GM23338 (cell line): ENCODE measurements at regions not wholly inside any gene's neighbourhood (a gene's known extent, or its start where the extent isn't known, plus 50 kb on each side); places are given as distances from the start of the nearest gene placed in this dataset.

Source experiments
- ATAC-seq: fragments of 200-7000 bp; cut with Tn5 transposase; 3 replicates; pipeline ENCODE4 v1.9.1; 2020
- DNase-seq: peaks from one replicate; pipeline ENCODE4 v3.0.0-alpha.2; 2015; ENCODE audit warnings: low spot score
- H2AFZ ChIP-seq: fragments of 200-600 bp; sonication (generic); 2 replicates; pipeline ENCODE4 v1.8.0; 2016; ENCODE audit warnings: antibody characterized with exemption, mild to moderate bottlenecking, moderate library complexity
- H3F3A ChIP-seq: fragments of 200-600 bp; sonication (generic); replicated peaks from 2 replicates; pipeline ENCODE4 v1.8.0; 2017; ENCODE audit warnings: antibody characterized with exemption, mixed run types, low read depth
- H3K27ac ChIP-seq: fragments of 200-600 bp; sonication (generic); 2 replicates; pipeline ENCODE4 v1.6.1; 2016; ENCODE audit warnings: low read depth
- H3K27me3 ChIP-seq: fragments of 200-600 bp; sonication (generic); 2 replicates; pipeline ENCODE4 v1.8.0; 2016; ENCODE audit warnings: mild to moderate bottlenecking, mixed run types, moderate library complexity; ENCODE audit not compliant: insufficient read depth
- H3K36me3 ChIP-seq: fragments of 200-600 bp; sonication (generic); 2 replicates; pipeline ENCODE4 v1.8.0; 2016; ENCODE audit warnings: mild to moderate bottlenecking; ENCODE audit not compliant: insufficient read depth
- H3K4me1 ChIP-seq: fragments of 200-600 bp; sonication (generic); 2 replicates; pipeline ENCODE4 v1.8.0; 2016; ENCODE audit warnings: mild to moderate bottlenecking, moderate library complexity; ENCODE audit not compliant: insufficient read depth
- H3K4me2 ChIP-seq: fragments of 200-600 bp; sonication (generic); 2 replicates; pipeline ENCODE4 v1.7.1; 2017; ENCODE audit warnings: mixed run types
- H3K4me3 ChIP-seq: fragments of 200-600 bp; sonication (generic); 2 replicates; pipeline ENCODE4 v1.6.1; 2016; ENCODE audit warnings: mixed run types
- H3K79me2 ChIP-seq: fragments of 200-600 bp; sonication (generic); replicated peaks from 2 replicates; pipeline ENCODE4 v1.8.0; 2017; ENCODE audit warnings: mild to moderate bottlenecking; ENCODE audit not compliant: insufficient read depth
- H3K9me2 ChIP-seq: fragments of 200-600 bp; sonication (generic); 2 replicates; pipeline ENCODE4 v1.8.0; 2017; ENCODE audit not compliant: insufficient read depth
- H4K20me1 ChIP-seq: fragments of 200-600 bp; sonication (generic); replicated peaks from 2 replicates; pipeline ENCODE4 v1.8.0; 2017; ENCODE audit warnings: mild to moderate bottlenecking; ENCODE audit not compliant: insufficient read depth
- H3K27ac Mint-ChIP-seq: 2 replicates; pipeline ENCODE4 v1.8.0; 2020; ENCODE audit warnings: inconsistent platforms, mild to moderate bottlenecking, moderate library complexity, mixed read lengths
- H3K27me3 Mint-ChIP-seq: 3 replicates; pipeline ENCODE4 v1.8.0; 2022; ENCODE audit warnings: low read depth, mild to moderate bottlenecking, moderate library complexity, mixed read lengths, inconsistent platforms; ENCODE audit not compliant: insufficient read depth, poor library complexity
- H3K36me3 Mint-ChIP-seq: 3 replicates; pipeline ENCODE4 v1.8.0; 2021; ENCODE audit warnings: low read depth, mild to moderate bottlenecking, inconsistent platforms, moderate library complexity, mixed read lengths
- H3K4me1 Mint-ChIP-seq: 3 replicates; pipeline ENCODE4 v1.8.0; 2020; ENCODE audit warnings: mild to moderate bottlenecking, inconsistent platforms, mixed read lengths
- H3K4me3 Mint-ChIP-seq: 3 replicates; pipeline ENCODE4 v1.8.0; 2021; ENCODE audit warnings: moderate library complexity, mild to moderate bottlenecking, inconsistent platforms, mixed read lengths
- H3K9me3 Mint-ChIP-seq: 3 replicates; pipeline ENCODE4 v1.8.0; 2020; ENCODE audit warnings: moderate library complexity, mild to moderate bottlenecking, inconsistent platforms, mixed read lengths
- CREB1 ChIP-seq: fragments of 250-450 bp; sonication (Bioruptor Pico); IDR thresholded peaks from 2 replicates; pipeline ENCODE4 v1.5.0; 2020; ENCODE audit warnings: low read depth, mild to moderate bottlenecking, moderate library complexity
- CTCF ChIP-seq, 2 experiments: fragments of 200-600 bp in 1 of 2; sonication (generic) in 1 of 2; conservative IDR thresholded peaks; 2 replicates each; pipeline versions ENCODE4 v1.5.1 to v1.6.1; 2016 to 2017; ENCODE audit warnings: antibody characterized with exemption in 2 of 2, low read depth in 2 of 2, mild to moderate bottlenecking in 2 of 2, moderate library complexity in 1 of 2
- ETS1 ChIP-seq: IDR thresholded peaks from 2 replicates; pipeline ENCODE4 v1.6.1; 2016; ENCODE audit warnings: antibody characterized with exemption
- EZH2 ChIP-seq: fragments of 200-600 bp; sonication (generic); IDR thresholded peaks from one replicate; pipeline ENCODE4 v1.8.0; 2017; ENCODE audit warnings: antibody characterized with exemption, mild to moderate bottlenecking, low read depth; ENCODE audit not compliant: unreplicated experiment
- EZH2phosphoT487 ChIP-seq: fragments of 200-600 bp; sonication (generic); IDR thresholded peaks from one replicate; pipeline ENCODE4 v1.8.1; 2018; ENCODE audit warnings: antibody characterized with exemption; ENCODE audit not compliant: unreplicated experiment
- JUNB ChIP-seq: IDR thresholded peaks from one replicate; pipeline ENCODE4 v1.6.1; 2016; ENCODE audit warnings: antibody characterized with exemption; ENCODE audit not compliant: unreplicated experiment
- NANOG ChIP-seq: IDR thresholded peaks from 2 replicates; pipeline ENCODE4 v1.6.1; 2016; ENCODE audit warnings: antibody characterized with exemption, borderline replicate concordance
- POLR2AphosphoS5 ChIP-seq: IDR thresholded peaks from 2 replicates; pipeline ENCODE4 v1.6.1; 2016; ENCODE audit warnings: antibody characterized with exemption, low read depth
- REST ChIP-seq: IDR thresholded peaks from one replicate; pipeline ENCODE4 v1.6.1; 2018; ENCODE audit warnings: antibody characterized with exemption; ENCODE audit not compliant: unreplicated experiment
- STAT1 ChIP-seq: IDR thresholded peaks from one replicate; pipeline ENCODE4 v1.6.1; 2016; ENCODE audit warnings: antibody characterized with exemption; ENCODE audit not compliant: unreplicated experiment
- ZNF114 ChIP-seq: fragments of 250-450 bp; sonication (Bioruptor Pico); IDR thresholded peaks from 2 replicates; pipeline ENCODE4 v1.5.0; 2020; ENCODE audit warnings: mild to moderate bottlenecking, moderate library complexity
- ZNF331 ChIP-seq: fragments of 250-450 bp; sonication (Bioruptor Pico); IDR thresholded peaks from 2 replicates; pipeline ENCODE4 v1.5.0; 2020; ENCODE audit warnings: low read depth, mild to moderate bottlenecking, moderate library complexity
- ZNF462 ChIP-seq: fragments of 250-450 bp; sonication (Bioruptor Pico); IDR thresholded peaks from 2 replicates; pipeline ENCODE4 v1.5.0; 2020; ENCODE audit warnings: mild to moderate bottlenecking, moderate library complexity

GRCh38 chr2:121966663-121967062 is 211.2 kb downstream of the TSN start:
- no peak for ATAC-seq

More at GRCh38 chr2:121966663-121967062, 211.2 kb downstream of the TSN start:
- H3K27ac Mint-ChIP-seq: no peak overlapping the region
- Histone ChIP-seq H3K4me2 (no peak overlapping the region), H3K27me3 (no peaks in the 10 kb centered on the region), H3K9me2 (0 out of 2 replicates have a peak, but pooled peaks cover 3% of the 10 kb centered on the region), H3K79me2 (no peaks in the 10 kb centered on the region), H4K20me1 (no peaks in the 10 kb centered on the region), H3K27ac (no peak overlapping the region), H3K36me3 (no peaks in the 10 kb centered on the region), H3F3A (no peaks in the 10 kb centered on the region), H3K4me1 (no peaks in the 10 kb centered on the region), H3K4me3 (no peak overlapping the region), H2AFZ (no peak overlapping the region)
- no peaks in the 10 kb centered on the region for H3K9me3 Mint-ChIP-seq
- no peaks in the 10 kb centered on the region for H3K27me3 Mint-ChIP-seq
- H3K4me3 Mint-ChIP-seq: no peak overlapping the region
- no peak for TF ChIP-seq POLR2AphosphoS5
- no peak for TF ChIP-seq JUNB
- TF ChIP-seq NANOG: no peak
- no peak for TF ChIP-seq REST
- no peak for TF ChIP-seq STAT1
- TF ChIP-seq ZNF114 (CRISPR knock-in tag): no peak
- no peak for TF ChIP-seq CTCF (conservative IDR thresholded peaks at IDR 0.05; ENCODE audit: low read depth in 2 of 2)
- no peak for TF ChIP-seq EZH2phosphoT487
- no peak for TF ChIP-seq EZH2
- TF ChIP-seq ETS1: no peak
- TF ChIP-seq CREB1 (CRISPR knock-in tag): no peak
- no peak for TF ChIP-seq ZNF331 (CRISPR knock-in tag)
- no peak for TF ChIP-seq ZNF462 (CRISPR knock-in tag)
- no peak for DNase-seq
- H3K36me3 Mint-ChIP-seq: no peaks in the 10 kb centered on the region
- H3K4me1 Mint-ChIP-seq: peaks cover 7% of the 10 kb centered on the region
